HEK293 (cell line): ENCODE measurements at regions not wholly inside any gene's neighbourhood (a gene's known extent, or its start where the extent isn't known, plus 50 kb on each side); places are given as distances from the start of the nearest gene placed in this dataset.

Source experiments
- CTCF ChIP-seq: fragments of 450-650 bp; formaldehyde crosslinking; IDR thresholded peaks from 2 replicates; pipeline ENCODE4 v1.5.1; 2016; ENCODE audit warnings: missing biosample characterization, missing genetic modification characterization
- MYNN ChIP-seq: fragments of 450-650 bp; formaldehyde crosslinking; IDR thresholded peaks from 2 replicates; pipeline ENCODE4 v1.5.1; 2016; ENCODE audit warnings: missing biosample characterization, missing genetic modification characterization, borderline replicate concordance
- PRDM10 ChIP-seq: fragments of 450-650 bp; formaldehyde crosslinking; IDR thresholded peaks from 2 replicates; pipeline ENCODE4 v1.5.1; 2016; ENCODE audit warnings: missing biosample characterization, missing genetic modification characterization
- TCF7L2 ChIP-seq: IDR thresholded peaks from 2 replicates; pipeline ENCODE4 v1.6.1; 2011; ENCODE audit warnings: low read depth, mild to moderate bottlenecking, inconsistent platforms, low read length, moderate library complexity, borderline replicate concordance
- ZNF335 ChIP-seq: fragments of 450-650 bp; formaldehyde crosslinking; conservative IDR thresholded peaks from 2 replicates; pipeline ENCODE4 v1.5.1; 2016; ENCODE audit warnings: missing biosample characterization, missing genetic modification characterization
- ZNF549 ChIP-seq: fragments of 450-650 bp; IDR thresholded peaks from 2 replicates; pipeline ENCODE4 v1.5.1; 2018; ENCODE audit warnings: missing biosample characterization, missing genetic modification characterization, mild to moderate bottlenecking, inconsistent platforms, moderate library complexity
- ZNF645 ChIP-seq: fragments of 450-650 bp; formaldehyde crosslinking; IDR thresholded peaks from 2 replicates; pipeline ENCODE4; 2016; ENCODE audit warnings: missing biosample characterization, missing genetic modification characterization
- ZNF692 ChIP-seq: fragments of 450-650 bp; formaldehyde crosslinking; IDR thresholded peaks from 2 replicates; pipeline ENCODE4 v1.5.1; 2016; ENCODE audit warnings: missing biosample characterization, missing genetic modification characterization

GRCh38 chr3:80445641-80446040, 677.8 kb upstream of the ROBO1 start:
- no peak for TF ChIP-seq ZNF692 (tag by site-specific recombination)
- no peak for TF ChIP-seq CTCF (tag by site-specific recombination)
- TF ChIP-seq MYNN (tag by site-specific recombination): no peak
- no peak for TF ChIP-seq ZNF645 (tag by site-specific recombination)
- no peak for TF ChIP-seq ZNF549 (tag by site-specific recombination)
- TF ChIP-seq PRDM10 (tag by site-specific recombination): no peak
- TF ChIP-seq ZNF335 (tag by site-specific recombination): no peak
- TF ChIP-seq TCF7L2: no peak
